ENCODE measurements at regions not wholly inside any gene's neighbourhood (a gene's known extent, or its start where the extent isn't known, plus 50 kb on each side); places are given as distances from the start of the nearest gene placed in this dataset.

- TF ChIP-seq REST (IDR thresholded peaks at IDR 0.05; ENCODE audit: insufficient replicate concordance, low read depth): no peak
- TF ChIP-seq POLR2AphosphoS5 (IDR thresholded peaks at IDR 0.05; ENCODE audit: low read depth): no peak
- no peak for TF ChIP-seq GABPA (IDR thresholded peaks at IDR 0.05; ENCODE audit: low read depth)
- TF ChIP-seq SPI1 (IDR thresholded peaks at IDR 0.05; ENCODE audit: borderline replicate concordance, low read depth): no peak
- TF ChIP-seq CTCF (IDR thresholded peaks at IDR 0.05; ENCODE audit: insufficient read depth, low read length): no peak
- H3K4me3 ChIP-seq (replicated peaks; ENCODE audit: insufficient read depth, low read length): no peak overlapping the region
- H3K27me3 ChIP-seq (ENCODE audit: insufficient read depth, poor library complexity, severe bottlenecking): no peaks in the 10 kb centered on the region
- no peak overlapping the region for H3K27ac ChIP-seq (replicated peaks)
- no peak for DNase-seq (ENCODE audit: low read depth in 1 of 2, low spot score in 1 of 2)
Measured at GRCh38 chr5:145484158-145484557, 351.0 kb downstream of the PRELID2 start.

GRCh38 chr5:145483212-145483611 lies 351.9 kb downstream of the PRELID2 start:
- H3K4me3 ChIP-seq (replicated peaks; ENCODE audit: insufficient read depth, low read length): no peak overlapping the region
- no peaks in the 10 kb centered on the region for H3K27me3 ChIP-seq (ENCODE audit: insufficient read depth, poor library complexity, severe bottlenecking)
- no peak for TF ChIP-seq SPI1 (IDR thresholded peaks at IDR 0.05; ENCODE audit: borderline replicate concordance, low read depth)
- TF ChIP-seq CTCF (IDR thresholded peaks at IDR 0.05; ENCODE audit: insufficient read depth, low read length): no peak
- no peak for TF ChIP-seq REST (IDR thresholded peaks at IDR 0.05; ENCODE audit: insufficient replicate concordance, low read depth)
- TF ChIP-seq POLR2AphosphoS5 (IDR thresholded peaks at IDR 0.05; ENCODE audit: low read depth): no peak
- TF ChIP-seq GABPA (IDR thresholded peaks at IDR 0.05; ENCODE audit: low read depth): no peak
- DNase-seq (ENCODE audit: low read depth in 1 of 2, low spot score in 1 of 2): no peak
- H3K27ac ChIP-seq (replicated peaks): no peak overlapping the region

- Histone ChIP-seq H3K27ac (replicated peaks) (no peak overlapping the region), H3K4me3 (replicated peaks; ENCODE audit: insufficient read depth, low read length) (no peak overlapping the region), H3K27me3 (ENCODE audit: insufficient read depth, poor library complexity, severe bottlenecking) (no peaks in the 10 kb centered on the region)
- no peak for TF ChIP-seq GABPA (IDR thresholded peaks at IDR 0.05; ENCODE audit: low read depth)
- TF ChIP-seq POLR2AphosphoS5 (IDR thresholded peaks at IDR 0.05; ENCODE audit: low read depth): no peak
- TF ChIP-seq SPI1 (IDR thresholded peaks at IDR 0.05; ENCODE audit: borderline replicate concordance, low read depth): no peak
- no peak for TF ChIP-seq REST (IDR thresholded peaks at IDR 0.05; ENCODE audit: insufficient replicate concordance, low read depth)
- no peak for TF ChIP-seq CTCF (IDR thresholded peaks at IDR 0.05; ENCODE audit: insufficient read depth, low read length)
- no peak for DNase-seq (ENCODE audit: low read depth in 1 of 2, low spot score in 1 of 2)
Measured at GRCh38 chr5:145479857-145480256, 355.3 kb downstream of the PRELID2 start.
